Activated CD4-positive, CD25-positive, alpha-beta regulatory T cell treated with anti-CD3 and anti-CD28 coated beads, Interleukin-2, amount 50 U/mL, for 24 hours (primary cell): ENCODE measurements at regions not wholly inside any gene's neighbourhood (a gene's known extent, or its start where the extent isn't known, plus 50 kb on each side); places are given as distances from the start of the nearest gene placed in this dataset.

Experiments used
- ATAC-seq, 2 donors: fragments of 150-1000 bp; cut with Tn5 transposase; one replicate each; pipeline ENCODE4 v1.10.0; 2021; ENCODE audit warnings: mild to moderate bottlenecking in 1 of 2, moderate library complexity in 1 of 2

DNA sequence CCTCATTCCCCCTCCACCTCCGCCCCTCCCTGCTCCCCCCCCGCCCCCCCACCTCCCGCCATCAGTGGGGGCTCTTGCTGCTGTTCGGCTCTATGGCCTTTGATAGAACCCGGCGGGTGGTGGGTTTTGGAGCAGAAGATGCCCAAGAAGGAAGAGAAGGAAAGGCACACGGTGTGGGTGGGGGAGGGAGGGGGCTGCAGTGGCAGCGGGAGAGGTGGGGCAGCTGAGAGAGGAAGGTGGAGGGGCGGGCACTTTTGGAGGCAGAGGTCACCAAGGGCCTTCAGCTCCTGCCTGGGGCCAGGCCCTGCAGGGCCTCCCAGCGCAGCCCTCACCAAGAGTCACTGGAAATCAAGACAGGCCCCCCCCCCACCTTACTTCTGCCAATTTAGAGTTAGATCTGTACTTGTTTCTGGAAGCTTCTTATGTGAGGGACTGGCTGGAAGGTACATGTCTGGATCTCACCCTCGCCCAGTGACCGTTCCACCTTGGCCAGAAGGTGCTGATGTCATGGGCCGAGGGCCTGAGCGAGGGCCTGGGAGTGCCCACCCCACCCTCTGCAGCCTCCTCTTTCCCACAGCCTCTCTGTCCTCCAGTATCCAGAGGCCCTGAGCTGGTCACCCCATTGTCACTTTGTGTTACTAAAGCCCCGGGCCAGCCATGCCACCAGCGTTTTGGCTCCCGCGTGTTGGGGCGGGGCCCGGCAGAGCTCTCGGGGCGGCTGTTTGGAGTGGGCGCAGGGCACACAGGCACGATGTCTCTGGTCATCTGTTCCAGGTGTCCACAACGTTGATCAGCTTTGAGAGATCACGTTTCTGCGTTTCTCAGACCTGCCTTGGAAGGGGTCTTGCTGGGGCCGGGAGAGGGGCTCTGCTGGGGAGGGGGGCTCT, 153.9 kb downstream of the KIF26A start:
- ATAC-seq = no peak

DNA sequence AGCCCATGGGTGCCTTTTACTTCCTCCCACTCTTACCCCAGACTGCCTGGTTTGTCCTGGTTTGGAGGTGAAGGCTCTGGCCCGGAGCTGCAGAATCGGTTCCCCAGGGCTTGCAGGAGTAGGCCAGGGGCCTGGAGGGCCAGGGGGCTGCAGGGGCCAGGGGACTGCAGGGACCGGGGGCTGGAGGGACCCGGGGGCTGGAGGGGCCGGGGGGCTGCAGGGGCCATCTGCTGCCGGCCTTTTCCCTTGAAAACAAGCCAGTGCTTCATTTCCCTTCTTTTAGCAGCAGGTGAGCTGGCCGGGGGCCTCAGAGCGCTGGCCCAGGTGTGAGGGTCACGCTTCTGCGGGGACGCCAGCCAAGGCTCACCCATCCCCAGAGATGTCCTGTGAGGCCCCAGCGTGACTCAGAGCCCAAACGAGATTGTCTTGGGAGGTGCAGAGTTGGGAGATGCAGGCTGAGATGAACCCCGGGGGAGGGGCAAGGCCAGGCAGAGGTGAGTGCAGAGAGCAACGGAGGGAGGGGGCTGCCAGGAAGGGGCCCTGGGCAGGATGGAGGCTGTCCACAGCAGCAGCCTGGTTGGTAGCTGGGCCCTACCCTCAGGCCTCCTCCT, 154.9 kb downstream of the KIF26A start:
- ATAC-seq = no peak

DNA sequence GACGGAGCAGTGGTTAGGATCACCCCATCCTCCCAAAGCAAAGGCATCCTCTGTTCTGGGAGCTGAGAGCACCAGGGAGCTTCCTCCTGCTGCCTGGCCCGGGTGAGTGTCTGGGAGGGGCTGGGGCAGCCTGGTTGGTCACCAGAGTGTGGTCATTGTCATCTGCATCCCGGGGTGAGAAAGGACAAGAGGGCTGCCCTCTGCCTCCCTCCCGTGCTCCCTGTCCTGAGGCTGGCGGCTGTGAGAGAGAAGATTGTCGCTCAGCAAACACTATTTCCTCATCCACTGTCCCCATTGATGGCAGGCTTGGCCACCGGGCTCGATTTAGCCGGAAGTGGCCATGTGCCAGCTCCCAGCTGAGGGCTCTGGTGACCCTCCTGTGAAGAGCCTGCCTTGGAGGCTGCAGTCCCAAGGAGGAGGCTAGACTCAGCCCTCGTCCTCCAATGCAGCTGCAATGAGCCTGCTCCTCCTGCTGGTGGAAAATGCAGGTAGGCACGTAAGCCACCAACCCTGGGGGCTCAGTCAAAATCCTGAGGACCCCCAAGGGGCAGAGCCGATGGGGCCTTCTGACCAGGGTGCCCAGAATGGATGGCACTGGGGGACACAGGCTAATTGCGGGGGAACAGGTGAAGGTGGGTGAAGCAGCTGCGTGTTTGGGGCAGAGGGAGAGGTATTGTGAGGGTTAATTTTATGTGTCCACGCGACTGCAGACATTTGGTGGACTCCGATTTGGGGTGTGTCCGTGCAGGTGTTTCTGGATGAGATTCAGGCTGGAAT, 155.7 kb downstream of the KIF26A start:
- ATAC-seq = no peak

DNA sequence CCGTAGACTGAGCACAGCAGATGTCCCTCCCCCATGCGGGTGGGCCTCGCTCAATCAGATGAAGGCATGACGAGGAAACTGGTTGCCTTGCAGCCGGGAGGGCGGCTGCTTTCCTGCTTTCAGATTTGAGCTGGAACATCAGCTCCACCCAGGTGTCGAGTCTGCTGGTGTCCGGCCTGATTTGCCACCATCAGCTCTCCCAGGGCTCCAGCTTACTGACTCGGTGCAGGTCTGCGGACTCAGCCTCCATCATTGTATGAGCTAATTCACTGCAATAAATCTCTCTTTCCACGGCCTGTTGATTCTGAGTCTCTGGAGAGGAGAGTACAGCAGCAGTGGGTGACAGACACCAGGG, 156.2 kb downstream of the KIF26A start:
- no peak for ATAC-seq

DNA sequence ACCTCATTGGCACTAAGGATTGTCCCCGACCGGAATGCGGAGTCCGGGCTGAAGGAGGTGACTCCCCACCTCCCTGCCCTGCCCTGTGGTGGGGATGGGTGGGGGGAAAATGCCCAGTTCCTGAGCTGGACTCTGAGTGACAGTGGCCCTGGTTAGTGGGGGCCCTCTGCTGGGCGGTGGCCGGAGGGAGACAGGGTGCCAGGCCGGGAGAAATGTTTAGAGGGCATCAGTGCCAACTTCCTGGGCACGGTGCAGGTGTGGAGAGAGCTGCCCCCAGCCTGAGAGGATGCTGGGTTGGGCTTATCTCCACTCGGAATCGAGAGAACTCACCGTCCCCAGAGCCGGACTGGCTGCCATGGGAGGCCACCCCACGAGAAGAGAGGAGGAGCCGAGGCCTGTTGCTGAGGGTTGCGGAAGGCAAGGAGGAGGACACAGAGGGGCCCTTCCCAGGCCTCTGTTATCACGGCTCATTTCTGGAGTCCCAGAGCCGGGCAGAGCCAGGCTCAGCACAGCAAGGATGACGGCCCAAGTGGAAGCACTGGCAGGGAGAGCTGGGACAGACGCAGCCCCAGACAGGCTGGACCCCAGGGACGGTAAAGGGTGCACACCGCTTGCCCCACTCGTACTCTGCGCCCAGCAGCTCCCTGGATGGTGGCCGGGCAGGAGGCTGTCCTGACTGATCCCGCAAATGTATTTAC, 156.7 kb downstream of the KIF26A start:
- ATAC-seq = no peak

DNA sequence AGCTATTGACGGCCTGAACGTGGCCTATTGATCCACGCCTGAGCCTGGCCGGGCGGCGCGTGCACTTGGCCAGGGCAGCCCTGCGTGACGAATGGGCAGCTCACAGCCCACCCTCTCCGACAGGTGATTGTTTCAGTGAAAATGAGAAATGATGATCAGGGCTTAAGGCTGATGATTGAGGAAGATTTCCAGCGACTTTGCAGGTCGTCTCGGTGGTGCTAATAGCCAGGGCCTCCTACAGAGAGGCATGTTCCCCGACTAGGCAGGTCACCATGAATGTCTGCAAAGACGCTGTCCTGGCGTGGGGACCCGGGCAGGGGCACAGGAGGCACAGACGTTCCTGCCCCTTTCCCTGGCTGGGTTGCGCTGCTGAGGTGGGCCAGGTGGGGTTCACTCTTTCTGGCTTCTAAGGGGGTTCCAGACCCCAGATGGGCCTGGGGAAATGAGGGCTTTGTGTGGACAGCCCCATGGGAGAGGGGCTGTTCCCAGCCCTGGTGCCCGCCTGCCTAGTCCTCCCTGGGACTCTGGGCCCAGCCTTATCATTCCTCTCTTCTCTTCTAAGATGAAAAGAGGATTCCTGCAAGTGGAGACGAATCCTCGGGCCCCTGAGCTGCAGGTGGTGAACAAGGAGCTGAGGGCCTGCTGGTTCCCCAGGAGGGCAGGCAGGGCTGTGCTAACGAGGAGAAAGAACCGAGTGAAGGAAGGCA, 157.4 kb downstream of the KIF26A start:
- ATAC-seq = no peak

DNA sequence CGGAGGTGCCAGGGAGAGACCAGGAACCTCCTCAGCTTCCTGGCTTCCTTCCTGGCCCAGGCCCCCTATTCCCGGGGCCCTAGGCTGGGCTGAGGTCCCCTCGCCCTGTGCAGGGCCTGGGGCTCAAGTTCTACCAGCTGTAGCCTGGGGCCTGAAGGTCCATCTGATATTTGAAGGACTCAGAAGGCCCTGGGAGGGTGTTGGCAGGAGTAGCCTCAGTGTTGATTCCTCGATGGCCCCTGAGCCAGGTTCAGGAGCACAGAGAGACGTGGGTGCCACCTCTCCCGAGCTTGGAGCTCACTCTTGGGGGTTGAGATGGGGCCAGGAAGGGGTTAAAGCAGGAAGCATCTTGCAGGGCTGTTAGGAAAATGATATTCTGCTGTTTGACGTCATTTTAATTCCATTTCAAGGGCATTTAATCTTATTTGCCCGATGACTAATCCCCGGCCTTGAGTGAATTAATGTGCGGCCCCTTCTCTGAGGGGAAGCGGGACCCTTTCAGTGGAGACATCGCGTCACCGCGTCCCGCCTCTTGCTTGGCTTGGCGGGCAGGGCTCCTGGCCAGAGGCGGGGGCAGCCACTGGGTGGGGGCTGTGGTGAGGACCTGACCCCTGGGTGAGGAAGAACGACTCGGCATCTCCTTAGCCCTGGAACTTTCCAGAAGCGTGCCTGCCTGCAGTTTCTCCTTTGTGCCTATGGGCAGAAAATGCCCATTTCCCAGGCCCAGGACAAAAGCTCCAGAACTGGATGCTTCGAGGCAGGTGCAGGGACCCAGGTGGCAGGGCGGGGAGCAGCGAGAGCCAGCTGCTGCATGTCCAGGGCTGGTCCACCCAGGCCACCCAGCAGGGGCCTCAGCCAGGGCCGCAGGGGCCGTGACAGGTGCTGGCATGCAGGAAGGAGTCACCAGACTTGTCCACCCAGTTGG, 158.3 kb downstream of the KIF26A start:
- no peak for ATAC-seq

DNA sequence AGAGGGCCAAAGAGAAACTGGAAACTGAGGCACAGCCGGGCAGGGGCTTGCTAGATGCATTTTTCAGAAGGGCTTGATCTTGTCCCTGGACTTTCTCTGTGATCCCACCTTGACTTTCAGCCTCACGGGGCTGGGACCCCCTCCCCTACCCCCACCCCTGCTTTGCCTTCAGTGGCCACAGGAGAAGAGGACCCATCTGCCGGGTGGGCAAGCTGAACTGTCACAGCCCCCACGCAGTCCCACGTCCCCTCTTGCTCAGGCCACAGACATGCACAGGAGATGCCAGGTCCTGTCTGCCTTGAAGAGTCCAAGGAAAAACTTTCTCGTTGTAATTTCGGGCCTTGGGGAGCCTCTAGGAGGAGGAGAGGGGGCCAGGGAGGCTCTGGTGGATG, 158.9 kb downstream of the KIF26A start:
- ATAC-seq = no peak

DNA sequence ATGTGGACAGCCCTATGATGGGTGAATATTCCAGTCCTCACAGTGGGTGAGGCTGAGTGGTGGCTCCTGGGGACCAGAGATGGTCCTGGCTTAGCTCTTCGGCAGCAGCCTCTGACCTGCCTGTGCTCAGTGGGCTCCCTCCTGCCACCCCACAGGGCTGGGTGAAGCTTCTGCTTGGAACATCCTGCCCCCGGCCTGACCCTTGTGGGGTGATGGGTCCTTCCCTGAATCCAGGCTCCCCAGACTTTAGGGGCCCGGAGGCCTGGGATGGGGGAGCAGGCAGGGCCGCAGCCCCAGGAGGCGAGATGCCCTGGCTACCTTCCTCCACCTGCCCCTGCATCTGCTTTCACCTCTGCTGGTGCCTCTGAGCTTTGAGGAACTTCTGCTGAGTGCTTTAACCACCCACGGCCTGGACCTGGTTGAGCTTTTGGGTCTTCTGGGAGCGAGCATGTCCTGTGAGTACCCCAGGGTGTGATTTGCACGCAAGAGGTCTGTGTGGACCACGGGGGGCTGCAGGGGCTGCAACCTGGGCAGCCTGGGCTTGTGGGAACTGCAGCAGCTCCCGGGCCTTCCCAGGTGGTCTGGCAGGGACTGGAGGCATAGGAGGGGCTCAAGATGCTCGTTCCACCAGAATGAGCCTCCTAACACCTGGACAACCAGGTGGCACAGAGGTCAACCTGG, 159.5 kb downstream of the KIF26A start:
- ATAC-seq = no peak

DNA sequence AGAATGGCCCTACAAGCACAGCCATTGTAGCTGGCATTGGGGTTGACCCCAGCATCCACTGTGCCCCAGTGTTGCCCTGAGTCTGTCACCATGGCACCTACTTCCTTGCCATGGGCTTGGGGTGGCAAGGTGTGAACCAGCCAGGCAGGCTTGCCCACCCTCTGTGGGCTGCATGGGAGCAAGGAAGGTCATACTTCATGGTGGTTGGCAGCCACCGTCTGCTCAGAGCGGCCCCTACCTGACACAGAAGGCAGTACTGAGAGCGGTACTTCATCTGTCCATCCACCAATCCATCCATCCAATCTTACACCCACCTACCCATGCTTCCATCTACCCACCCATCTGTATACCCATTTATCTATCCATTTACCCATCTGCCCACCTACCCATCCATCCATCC, 160.1 kb downstream of the KIF26A start:
- ATAC-seq = no peak

DNA sequence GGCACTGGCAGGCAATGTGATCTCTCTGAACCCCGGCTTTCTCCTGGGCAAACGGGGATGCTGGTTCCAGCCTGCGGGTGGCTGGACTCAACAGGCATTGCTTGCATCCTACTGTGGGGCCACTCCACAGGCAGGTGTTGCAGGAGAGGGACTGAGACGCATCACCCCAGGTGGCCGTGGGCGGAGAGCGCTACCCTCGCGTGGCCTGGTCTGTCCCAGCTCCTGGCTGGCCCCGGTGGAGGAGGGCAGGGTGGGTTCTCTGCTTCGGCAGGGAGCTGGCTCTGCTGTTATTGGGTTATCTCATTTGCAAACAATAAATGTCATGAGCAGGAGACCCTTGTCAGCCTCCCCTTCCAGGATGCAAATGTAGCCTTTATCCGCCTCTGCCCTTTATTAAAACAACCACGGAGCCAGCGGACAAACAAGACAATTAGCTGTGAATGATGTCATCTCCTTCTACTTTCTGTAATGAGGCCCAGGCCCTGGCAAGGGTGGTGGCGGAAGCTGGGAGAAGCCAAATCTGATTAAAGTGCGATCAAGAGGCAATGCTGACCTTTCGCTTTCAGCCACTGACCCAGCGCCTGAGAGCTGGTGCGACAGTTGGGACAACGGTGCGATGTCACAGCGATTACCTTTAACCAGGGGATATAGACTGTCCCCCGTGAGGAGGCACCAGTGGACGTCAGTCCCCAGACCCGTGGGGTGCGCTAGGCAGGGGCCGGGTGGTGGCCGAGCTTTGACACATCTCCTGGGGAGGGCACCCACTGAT, 161.8 kb downstream of the KIF26A start:
- ATAC-seq = no peak

DNA sequence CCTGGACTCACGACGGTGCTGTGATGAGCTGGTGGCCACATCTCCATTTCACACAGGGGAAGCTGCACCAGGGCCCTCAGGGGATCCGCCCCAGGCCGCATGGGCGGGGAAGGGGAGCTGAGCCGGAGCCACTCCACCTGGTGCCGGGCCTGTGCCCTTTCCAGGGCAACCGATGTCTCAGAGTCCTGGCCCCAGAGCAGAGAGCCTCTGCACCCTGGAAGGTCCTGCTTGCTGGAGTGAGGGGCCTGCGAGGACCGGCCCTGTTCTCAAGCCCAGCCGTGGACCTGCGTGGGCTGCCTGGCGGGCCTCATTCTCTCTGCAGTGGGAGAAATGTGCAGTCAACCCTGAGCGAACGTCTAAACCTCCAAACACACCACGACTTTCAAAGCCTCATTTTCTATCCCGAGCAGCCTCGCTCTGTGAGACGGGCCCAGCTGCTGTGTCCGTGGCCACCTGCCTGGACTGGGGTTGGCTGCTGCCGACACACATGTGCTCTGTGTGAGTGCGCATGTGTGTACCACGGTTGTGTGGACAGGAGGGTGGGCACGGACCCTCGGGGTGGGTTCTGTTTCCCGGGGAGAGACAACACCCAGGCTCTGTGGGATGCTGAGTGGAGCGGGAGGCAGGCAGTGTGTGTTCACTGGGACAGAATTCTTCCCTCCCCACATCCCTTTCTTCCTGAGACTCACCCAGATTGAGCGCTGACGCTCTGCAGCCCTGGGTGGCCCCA, 163.5 kb downstream of the KIF26A start:
- no peak for ATAC-seq

DNA sequence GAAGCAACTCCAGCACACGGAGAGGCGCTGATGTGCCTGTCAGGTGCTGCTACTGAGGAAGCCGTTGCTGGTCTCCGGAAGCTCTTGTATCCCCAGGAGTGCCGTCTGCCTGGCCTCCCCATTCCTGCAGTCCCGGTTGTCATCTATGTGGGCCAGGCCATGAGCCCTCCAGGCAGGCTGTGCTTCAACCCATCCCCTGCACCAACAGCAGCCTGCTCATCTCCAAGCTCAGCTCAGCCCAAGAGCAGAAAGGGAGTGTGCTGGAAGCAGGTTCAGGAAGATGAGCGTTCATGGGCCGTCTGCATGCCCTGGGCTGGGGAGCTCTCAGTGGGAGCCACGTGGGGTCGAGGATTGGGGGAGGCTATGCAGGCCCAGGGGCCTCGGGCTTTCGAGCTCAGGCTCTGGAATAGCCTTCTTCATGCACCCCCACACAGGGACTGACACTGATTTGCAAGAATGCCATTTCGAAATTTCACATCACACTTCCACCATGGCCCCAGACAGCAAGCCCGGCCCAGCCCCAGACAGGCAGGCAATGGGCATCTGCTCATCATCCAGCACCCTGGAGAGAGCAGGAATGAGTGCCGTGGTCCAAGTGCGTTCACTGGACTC, 164.5 kb downstream of the KIF26A start:
- no peak for ATAC-seq

DNA sequence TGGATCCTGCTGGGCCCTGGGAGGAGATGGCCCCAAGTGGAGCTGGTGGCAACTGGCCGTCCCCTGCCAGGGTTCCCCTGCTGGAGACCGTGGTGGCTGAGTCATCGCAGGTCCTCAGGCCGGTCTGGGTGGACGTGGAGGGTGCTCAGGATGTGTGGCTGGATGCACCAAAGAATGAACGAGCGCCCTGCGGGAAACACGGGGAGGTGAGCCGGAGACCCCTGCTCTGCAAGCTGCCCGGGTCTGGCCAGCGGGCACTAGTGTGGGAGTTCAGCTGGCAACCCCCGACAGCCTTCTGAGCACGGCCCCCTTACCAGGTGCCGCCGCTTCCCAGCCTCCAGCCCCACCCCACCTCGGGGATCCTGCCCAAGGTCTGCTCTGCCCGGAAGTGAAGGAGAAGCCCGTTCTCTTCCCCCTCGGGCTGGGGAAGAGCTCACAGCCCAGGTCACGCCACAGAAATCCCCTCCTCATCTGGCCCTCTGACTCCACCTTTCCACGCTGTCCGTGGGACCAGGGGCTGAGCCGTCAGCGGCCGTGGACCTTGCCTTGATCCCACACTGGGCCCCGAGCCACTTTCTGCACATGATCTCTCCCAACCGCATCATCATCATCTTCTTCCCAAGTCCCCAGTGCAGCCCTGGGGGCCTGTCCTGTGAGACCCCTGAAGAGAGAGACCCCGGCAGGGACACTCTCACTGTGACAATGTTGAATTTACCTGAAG, 165.5 kb downstream of the KIF26A start:
- ATAC-seq = no peak

DNA sequence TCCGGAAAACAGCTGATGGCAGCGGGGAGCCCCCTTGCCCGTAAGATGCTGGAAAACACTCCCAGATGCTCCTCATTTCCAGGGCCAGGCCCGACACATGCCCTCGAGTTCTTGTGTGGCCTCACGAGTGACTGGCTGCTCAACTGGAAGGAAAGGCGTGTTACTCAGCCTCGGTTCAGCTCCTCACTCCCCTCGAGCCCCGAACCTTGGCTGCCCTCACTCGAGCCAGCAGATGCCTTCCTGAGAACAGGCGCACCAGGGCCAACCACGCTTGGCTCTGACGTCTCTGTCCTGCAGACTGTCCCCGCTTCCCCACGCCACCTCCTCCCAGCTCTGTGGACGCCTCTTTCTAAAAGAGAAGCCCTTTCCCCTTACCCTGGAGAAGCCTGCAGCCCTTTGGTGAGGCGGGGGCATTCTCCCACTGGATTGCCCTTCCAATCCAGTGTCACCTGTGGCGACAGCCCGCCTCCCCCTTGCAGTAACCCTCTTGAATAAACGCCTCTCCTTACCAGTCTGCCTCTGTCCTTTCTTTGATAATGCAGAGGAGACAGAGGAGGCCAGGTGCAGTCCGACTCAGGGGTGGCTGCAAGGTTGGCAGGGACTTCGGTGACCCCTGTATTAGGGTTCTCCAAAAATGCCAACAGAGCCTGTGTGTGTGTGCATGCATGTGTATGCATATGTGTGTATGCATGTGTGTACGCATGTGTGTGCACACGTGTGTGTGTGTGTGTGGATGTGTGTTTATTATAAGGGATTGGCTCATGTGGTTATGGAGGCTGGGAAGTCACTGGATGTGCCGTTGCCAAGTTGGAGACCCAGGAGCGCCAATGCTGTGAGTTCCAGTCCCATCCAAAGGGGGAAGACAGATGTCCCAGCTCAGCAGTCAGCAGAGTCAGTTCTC, 166.3 kb downstream of the KIF26A start:
- ATAC-seq = no peak

DNA sequence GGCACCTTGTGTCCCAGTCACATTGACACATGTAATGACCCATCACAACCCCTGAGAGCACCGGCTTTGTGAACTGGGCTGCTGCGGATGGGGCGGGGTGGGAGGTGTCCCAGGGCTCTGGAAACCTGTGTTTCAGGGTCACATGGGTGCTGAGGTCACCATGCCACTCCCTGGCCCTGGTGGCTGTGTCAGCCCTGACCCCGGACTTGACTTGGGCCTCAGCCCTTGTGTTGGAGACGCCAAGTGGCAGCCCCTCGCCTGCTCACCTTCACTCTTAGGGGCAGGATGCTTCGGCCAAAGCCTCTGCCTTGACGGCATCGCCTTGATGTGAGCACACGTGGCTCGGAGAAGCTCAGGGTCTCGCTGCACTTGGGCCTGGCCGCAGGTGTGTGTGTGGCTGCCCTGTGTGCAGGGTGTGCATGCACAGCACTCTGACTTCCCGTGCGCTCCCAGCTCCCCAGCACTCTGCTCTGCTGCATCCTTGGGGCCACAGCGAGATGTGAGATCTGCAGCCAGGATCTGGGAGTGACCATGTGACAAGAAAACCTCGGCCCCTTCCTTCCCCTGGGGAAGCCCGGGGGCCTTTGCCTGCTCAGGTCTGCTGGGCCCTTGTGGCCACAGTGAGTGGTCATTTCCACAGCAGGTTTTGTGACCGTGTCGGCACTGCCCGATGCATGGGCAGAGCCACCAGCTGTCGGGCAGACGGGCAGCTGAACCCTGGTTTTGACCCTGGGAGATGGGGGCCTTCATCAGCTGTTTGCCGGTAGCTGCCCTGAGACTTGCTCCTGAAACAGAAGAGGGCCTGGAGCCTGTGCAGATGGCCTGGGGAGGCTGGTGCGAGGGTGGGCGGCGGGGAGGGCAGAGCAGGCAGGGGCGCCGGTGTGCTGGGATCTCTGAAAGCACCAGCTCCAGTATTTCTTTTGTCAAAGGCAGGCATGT, 167.4 kb downstream of the KIF26A start:
- ATAC-seq = no peak
